Activated naive CD4-positive, alpha-beta T cell (primary cell): ENCODE measurements at regions not wholly inside any gene's neighbourhood (a gene's known extent, or its start where the extent isn't known, plus 50 kb on each side); places are given as distances from the start of the nearest gene placed in this dataset.

ENCODE experiments used
- DNase-seq, 4 experiments: peaks; one replicate each; lab custom pipeline; 2025; lab: John Stamatoyannopoulos, UW

DNA sequence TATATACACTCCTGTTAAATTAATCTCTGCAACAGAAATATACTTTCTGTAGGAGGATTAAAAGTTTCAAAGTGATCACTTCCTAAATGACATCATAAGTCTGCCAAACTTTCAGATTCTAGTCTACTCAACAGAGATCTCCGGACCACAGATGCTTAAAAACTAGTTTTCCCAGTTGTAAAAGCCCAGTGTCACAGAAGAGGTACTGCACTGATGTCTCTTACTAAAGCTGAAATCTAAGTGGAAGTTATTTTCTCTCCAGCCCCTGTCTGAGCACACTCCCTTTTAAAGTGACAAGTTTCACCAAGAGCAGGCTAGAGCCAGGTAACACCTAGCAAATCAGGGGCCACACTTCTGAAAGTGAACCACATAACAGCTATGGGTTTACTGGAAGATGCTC is 71.6 kb upstream of the DST start:
- DNase-seq: no peak

DNA sequence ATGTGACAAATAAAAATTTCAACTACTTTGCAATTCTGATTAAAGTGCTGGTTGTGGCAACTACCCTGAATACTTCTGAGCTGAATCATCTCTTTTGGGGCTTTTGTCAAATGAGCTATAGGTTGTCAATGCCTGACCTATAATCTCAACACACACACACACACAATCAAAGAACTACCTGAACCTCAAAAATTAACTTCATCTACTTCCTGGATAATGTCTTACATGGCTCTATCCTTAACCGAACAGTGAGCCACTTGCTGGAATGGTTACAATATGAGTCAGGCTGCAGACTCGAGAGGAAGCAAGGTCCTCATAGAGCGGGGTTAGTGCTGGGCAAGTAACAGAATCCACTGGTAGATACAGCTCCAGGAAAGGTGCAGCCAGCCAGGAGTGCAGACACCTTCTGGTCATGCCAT is 70.6 kb upstream of the DST start:
- no peak for DNase-seq

DNA sequence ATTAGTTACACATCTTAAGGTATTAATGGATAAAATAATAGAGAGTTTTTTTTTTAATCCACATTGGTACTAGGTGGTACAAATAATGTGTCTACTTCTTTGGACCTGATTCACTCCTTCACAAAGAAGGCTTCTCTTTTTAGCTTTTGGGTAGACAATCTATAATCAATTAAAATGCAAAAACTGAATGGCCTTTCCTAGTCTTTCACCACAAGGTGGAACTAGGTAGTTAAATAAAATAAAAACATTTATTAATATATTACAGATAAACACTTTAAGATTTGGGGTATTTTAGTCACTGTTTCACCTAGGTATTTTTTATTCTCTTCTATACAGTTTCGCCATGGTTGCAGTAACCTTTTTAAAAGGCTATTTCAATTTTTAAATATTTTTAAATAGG is 68.3 kb upstream of the DST start:
- no peak for DNase-seq

DNA sequence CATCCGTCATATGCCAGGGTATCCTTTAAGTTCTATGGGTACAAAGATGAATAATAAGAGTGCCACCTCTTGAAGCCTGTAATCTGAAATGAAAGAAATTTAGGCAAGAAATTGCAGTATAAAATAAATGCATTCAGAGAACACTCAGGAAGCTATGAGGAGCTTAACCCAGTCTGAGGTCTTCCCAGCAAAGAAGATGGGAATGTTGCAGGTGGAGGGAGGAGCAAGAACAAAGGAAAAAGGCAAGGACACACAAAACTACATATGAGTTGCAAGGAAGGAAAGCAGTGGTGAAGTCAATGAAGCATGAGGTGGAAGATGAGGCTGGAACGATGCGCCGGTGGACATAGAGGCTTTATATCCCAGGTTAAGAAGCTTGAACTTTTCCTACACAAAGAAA is 67.0 kb upstream of the DST start:
- DNase-seq: no peak

DNA sequence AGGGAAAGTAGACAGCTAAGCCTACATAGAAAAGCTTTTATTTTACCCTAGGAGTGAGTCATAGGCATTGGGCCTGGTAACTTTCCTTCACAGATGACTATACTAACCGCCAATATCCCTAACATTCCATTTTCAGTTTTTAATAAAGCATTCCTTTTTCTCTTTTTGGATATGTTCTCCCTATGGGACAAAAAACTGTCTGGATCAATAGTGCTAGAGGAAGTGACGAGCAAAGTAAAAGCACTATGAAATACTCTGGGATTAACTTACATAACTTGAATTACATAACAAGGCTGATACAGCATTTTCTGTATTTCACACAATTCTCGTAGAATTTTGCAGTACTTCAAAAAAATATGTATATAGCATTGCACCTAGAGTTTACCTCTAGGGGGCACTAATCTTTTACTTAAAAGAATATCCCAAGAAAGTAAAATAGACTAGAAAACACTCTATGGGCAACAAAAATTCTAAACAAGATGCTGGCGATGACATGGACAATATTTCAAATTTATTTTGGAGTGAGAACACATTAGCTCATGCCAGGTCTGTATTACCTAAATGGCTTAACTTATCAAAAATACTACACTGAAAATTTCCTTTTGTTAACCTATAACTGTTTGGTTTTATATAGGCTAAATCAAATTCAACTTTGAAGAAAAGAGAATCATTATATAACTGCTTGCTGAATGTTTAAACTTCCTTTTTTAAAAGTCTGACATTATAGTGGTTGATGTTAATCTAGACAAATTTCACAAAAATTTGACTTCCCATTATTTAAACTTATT is 66.3 kb upstream of the DST start:
- no peak for DNase-seq

DNA sequence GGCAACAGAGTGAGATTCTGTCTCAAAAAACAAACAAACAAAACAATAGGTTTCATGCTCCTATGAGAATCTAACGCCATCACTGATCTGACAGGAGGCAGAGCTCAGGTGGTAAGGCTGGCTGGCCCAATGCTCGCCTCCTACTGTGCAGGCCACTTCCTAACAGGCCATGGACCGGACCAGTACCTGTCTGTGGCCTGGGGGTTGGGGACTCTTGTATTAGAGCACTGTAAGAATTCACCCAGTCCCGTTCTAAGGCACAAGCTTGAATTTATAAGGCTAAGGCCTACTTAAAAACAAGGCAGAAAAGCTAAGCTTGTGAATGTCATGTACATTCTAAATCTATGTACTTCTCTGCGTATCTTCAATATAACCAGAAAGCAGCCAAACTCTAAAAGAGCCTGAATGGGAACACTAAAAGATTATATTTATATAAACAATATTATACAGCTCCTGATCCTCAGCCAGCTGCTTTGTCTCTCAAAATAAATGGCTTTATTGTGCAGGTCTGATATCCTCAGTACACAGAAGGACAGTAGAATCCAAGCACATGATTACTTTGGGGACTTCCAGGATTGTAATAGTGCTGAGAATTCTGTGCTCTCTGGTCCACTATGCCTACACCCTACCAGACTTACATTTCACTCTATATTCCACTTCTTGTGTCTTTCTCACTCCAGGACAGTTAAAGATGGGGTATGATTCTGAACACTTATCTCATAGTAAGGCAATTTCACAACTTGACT is 64.5 kb upstream of the DST start:
- no peak for DNase-seq

DNA sequence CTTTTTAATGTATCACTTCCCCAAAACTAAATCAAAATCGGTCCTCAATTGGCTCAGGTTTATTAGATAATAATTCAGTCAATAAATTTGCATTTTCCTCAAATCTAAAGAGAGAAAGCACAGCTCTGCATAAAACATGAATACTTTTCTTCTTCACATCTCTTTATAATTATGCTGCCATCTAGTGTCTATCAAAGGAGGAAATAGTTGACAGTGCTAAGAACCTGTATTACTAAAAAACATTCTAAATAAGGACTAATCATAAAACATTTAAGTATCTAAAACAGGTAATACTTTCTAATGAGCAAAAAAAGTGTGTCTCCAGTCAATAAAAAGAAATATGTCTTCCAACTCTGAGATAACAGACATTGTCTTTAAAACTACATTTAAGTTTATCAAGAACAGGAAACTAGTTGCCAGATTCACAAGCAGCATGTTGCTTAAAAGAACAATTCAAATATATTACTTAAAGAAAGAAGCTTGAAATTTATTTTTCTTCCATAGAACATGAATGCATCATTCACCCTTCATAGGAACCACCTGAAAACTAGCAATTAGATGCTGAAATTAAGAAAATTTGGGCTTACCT is 56.5 kb upstream of the DST start:
- no peak for DNase-seq

DNA sequence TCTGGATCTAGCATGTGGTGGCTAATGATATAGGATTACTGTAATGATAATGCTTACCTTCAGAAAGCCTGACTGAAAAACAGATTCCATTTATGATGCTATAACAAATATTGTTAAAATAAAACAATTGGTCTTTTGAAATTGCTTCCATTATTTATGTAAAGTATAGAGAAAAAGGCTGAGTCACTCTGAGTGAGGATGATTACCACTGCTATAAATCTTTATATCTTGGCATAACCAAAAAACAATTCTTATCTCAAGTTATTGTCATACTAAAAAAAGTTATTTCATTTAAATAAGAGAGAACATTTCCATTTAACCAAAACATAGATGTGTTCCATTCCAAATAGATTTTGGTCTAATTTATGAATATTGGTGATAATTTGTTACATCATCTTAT is 53.0 kb upstream of the DST start:
- DNase-seq: no peak

DNA sequence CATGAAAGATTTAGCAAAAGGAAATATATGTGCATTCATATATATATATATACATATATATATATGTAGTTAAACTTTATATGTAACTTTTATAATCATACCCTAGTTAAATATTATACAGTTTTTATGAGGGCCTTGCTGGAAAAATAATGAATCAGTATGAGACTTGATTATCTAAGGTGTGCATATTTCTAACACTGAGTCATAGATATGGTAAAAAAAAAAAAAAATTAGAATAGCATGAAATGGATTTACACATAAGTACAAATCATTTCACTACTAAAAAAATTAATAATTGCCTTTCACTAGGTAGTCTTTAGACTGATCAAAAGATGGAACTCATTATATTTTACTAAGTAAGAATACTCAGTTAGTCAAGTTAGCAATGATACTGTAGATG is 51.3 kb upstream of the DST start:
- DNase-seq: no peak

DNA sequence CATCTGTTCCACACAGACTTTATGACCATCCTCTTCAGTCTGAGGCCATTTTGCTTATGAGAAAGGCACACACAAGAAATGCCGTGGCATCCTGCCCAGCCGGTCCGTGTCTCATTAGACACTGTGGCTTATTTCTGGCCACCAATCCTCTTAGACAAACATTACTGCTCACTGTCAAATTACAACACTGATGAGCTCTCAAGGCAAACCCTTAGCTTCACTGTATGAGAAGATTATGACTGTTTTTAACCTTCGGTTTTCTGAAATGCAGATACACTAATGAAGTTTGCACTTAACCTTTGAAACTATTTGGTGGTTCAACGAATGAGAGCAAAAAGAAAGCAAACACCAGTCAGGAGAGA is 50.5 kb upstream of the DST start:
- no peak for DNase-seq

DNA sequence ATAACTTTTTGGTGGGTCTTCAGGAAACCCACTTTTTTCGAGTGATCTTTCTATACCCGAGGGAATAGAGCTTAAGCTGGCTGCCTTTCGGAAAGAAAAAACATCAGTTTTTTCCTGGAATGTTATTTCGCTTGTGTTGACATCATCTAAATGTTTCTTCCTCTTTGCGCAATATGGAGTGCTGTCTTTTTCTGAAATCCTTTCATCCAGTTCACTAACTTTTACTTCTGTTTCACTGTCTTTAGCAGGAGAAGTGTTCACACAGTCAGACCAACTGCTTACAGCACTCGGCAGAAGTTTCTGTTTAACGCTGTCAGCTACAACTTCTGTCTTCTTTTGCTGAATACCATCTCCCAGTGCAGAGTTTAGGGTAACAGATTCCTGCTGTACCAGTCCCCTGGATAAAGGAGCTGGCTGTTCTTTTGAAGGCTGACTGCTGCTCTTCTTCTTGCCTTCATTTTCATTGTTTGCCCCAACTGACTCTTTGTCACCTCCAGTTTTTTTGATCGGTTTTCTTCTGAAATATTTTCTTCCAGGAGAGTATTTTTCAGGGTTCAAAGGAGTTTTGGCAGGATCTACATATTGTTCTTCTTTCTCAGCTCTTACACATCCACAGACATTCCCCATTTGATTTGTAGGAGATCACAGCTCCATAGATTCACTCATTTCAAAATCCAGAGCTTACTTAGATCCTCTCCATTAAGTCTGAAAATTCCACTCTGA is 50.0 kb upstream of the DST start:
- no peak for DNase-seq
